AG04450 (cell line): ENCODE measurements at regions not wholly inside any gene's neighbourhood (a gene's known extent, or its start where the extent isn't known, plus 50 kb on each side); places are given as distances from the start of the nearest gene placed in this dataset.

Experiments used
- CTCF ChIA-PET: fragments of 300-600, 350-600 bp; formaldehyde crosslinking; extraction: SDS; loops from one replicate; lab custom pipeline; 2022; ENCODE audit warnings: antibody characterized with exemption, inconsistent platforms; lab: Charles Lee
- POLR2A ChIA-PET: fragments of 350-600 bp; formaldehyde crosslinking; extraction: SDS; loops from one replicate; lab custom pipeline; 2021; ENCODE audit warnings: antibody characterized with exemption, inconsistent platforms; lab: Yijun Ruan, JAX
- DNase-seq: peaks from one replicate; pipeline ENCODE4 v3.0.0-alpha.2; 2011; ENCODE audit warnings: low read depth, low spot score
- H3K27ac ChIP-seq: one replicate; pipeline ENCODE4 v1.5.1; 2012; ENCODE audit warnings: low read depth, low read length, control low read depth
- H3K27me3 ChIP-seq: one replicate; pipeline ENCODE4 v1.6.0; 2012; ENCODE audit warnings: low read length; ENCODE audit not compliant: control insufficient read depth, insufficient read depth
- H3K4me3 ChIP-seq: 2 replicates; pipeline ENCODE4 v1.5.1; 2011; ENCODE audit warnings: mild to moderate bottlenecking, low read depth, low read length, control low read depth
- H3K9me3 ChIP-seq: 2 replicates; pipeline ENCODE4 v1.5.1; 2012; ENCODE audit warnings: low read length; ENCODE audit not compliant: control insufficient read depth, insufficient read depth
- TF ChIP-seq, protein P1 (sequence below): IDR thresholded peaks from 2 replicates; pipeline ENCODE4 v1.5.1; 2011; ENCODE audit warnings: low read depth, low read length, control low read depth, inconsistent platforms

GRCh38 chr11:122202161-122202950, 86.3 kb upstream of the BLID start:
- Histone ChIP-seq H3K4me3 (peak overlapping the region; percentile 70), H3K9me3 (no peaks in the 10 kb centered on the region), H3K27ac (peak overlapping the region; percentile 79), H3K27me3 (no peaks in the 10 kb centered on the region)
- peak; percentile 45 for DNase-seq
- ChIA-PET CTCF (interaction anchor here (0.5 to 3.3 kb wide), 29 partner anchors 8 to 547 kb away, joined by 3 to 26 read pairs (median 4); no protein-coding TSS in a partner anchor), POLR2A (interaction anchor here (0.9 to 2.9 kb wide), 4 partner anchors 22 to 547 kb away, joined by 4 to 17 read pairs (median 6); no protein-coding TSS in a partner anchor)
- TF ChIP-seq, protein P1, sequence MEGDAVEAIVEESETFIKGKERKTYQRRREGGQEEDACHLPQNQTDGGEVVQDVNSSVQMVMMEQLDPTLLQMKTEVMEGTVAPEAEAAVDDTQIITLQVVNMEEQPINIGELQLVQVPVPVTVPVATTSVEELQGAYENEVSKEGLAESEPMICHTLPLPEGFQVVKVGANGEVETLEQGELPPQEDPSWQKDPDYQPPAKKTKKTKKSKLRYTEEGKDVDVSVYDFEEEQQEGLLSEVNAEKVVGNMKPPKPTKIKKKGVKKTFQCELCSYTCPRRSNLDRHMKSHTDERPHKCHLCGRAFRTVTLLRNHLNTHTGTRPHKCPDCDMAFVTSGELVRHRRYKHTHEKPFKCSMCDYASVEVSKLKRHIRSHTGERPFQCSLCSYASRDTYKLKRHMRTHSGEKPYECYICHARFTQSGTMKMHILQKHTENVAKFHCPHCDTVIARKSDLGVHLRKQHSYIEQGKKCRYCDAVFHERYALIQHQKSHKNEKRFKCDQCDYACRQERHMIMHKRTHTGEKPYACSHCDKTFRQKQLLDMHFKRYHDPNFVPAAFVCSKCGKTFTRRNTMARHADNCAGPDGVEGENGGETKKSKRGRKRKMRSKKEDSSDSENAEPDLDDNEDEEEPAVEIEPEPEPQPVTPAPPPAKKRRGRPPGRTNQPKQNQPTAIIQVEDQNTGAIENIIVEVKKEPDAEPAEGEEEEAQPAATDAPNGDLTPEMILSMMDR = no peak

GRCh38 chr11:122201106-122201505, 85.1 kb upstream of the BLID start:
- no peaks in the 10 kb centered on the region for H3K9me3 ChIP-seq
- no peak overlapping the region for H3K27ac ChIP-seq
- ChIA-PET POLR2A (interaction anchor here (0.5 to 2.9 kb wide), 4 partner anchors 12 to 546 kb away, joined by 4 to 17 read pairs (median 7); no protein-coding TSS in a partner anchor), CTCF (interaction anchor here (0.7 to 3.3 kb wide), 5 partner anchors 12 to 546 kb away, joined by 3 to 26 read pairs (median 6); no protein-coding TSS in a partner anchor)
- peak overlapping the region; percentile 54 for H3K4me3 ChIP-seq
- no peaks in the 10 kb centered on the region for H3K27me3 ChIP-seq
- no peak for DNase-seq
- TF ChIP-seq, protein P1 = no peak

- DNase-seq = no peak
- no peaks in the 10 kb centered on the region for H3K9me3 ChIP-seq
- no peak overlapping the region for H3K4me3 ChIP-seq
- TF ChIP-seq, protein P1 = no peak
- H3K27ac ChIP-seq = no peak overlapping the region
- ChIA-PET CTCF (interaction anchor here (0.6 to 1.4 kb wide), 5 partner anchors 12 to 544 kb away, joined by 3 to 6 read pairs (median 4); no protein-coding TSS in a partner anchor), POLR2A (no interaction called here)
- H3K27me3 ChIP-seq = no peaks in the 10 kb centered on the region
Measured at GRCh38 chr11:122199661-122200060, 83.6 kb upstream of the BLID start.

GRCh38 chr11:122198291-122198983, 82.4 kb upstream of the BLID start:
- CTCF ChIA-PET = no interaction called here

More at GRCh38 chr11:122198291-122198983, 82.4 kb upstream of the BLID start:
- TF ChIP-seq, protein P1 = no peak
- Histone ChIP-seq H3K9me3 (no peaks in the 10 kb centered on the region), H3K4me3 (no peak overlapping the region), H3K27me3 (no peaks in the 10 kb centered on the region), H3K27ac (peak overlapping the region; percentile 23)
- POLR2A ChIA-PET = interaction anchor here (1.1 kb wide), 1 partner anchor 19 kb away, joined by 4 read pairs; no protein-coding TSS in a partner anchor
- no peak for DNase-seq
